ENCODE measurements at regions not wholly inside any gene's neighbourhood (a gene's known extent, or its start where the extent isn't known, plus 50 kb on each side); places are given as distances from the start of the nearest gene placed in this dataset.
"Not testable (repeated sequence)": the region's sequence is repeated elsewhere in the genome, so short reads cannot be mapped to it uniquely, and the experiment has no call there.

DNA sequence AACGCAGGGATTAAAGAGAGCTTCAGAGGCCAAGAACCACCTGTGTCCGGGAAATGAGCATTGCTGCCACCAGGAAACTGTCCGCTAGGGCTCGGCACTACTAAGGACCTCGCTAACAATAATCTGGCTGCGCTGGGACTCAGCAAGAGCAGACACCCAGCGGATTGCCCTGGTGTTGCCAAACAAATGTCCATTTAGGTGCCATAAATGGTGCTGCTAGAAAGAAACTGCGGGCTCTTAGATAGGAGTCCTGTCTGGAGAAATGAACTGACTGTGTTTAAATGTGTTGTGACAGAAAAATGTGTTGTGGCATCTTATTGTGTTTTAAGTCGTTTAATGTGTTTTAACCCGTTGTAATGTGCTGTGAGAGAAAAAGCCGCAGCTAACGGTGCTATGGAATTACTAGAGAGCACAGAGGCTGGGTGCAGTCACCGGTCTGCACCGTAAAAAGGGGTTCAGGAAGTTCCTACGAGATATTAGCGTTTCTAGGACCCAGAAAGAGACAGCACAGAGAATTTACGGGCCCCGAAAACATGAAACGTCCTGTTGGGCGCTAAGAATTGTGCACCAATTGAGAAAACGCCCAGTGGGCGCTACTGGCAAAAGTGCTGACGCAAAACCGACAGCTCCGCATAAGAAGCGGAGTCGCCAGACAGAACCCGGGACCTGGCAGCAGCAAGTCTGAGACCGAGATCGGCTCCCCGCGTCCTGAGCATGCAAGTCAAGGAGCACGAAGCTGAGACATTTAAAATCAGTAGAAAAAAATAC lies 90.6 kb downstream of the ANXA2R start:
- in situ Hi-C loops (cut with HindIII; ENCODE audit: low sequenced_read_pairs) = no loop called here
- DNase-seq (ENCODE audit: low read depth) = peak; percentile 58
- TF ChIP-seq, protein P1, sequence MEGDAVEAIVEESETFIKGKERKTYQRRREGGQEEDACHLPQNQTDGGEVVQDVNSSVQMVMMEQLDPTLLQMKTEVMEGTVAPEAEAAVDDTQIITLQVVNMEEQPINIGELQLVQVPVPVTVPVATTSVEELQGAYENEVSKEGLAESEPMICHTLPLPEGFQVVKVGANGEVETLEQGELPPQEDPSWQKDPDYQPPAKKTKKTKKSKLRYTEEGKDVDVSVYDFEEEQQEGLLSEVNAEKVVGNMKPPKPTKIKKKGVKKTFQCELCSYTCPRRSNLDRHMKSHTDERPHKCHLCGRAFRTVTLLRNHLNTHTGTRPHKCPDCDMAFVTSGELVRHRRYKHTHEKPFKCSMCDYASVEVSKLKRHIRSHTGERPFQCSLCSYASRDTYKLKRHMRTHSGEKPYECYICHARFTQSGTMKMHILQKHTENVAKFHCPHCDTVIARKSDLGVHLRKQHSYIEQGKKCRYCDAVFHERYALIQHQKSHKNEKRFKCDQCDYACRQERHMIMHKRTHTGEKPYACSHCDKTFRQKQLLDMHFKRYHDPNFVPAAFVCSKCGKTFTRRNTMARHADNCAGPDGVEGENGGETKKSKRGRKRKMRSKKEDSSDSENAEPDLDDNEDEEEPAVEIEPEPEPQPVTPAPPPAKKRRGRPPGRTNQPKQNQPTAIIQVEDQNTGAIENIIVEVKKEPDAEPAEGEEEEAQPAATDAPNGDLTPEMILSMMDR (IDR thresholded peaks at IDR 0.05; ENCODE audit: low read depth, low read length, missing control alignments) = peak; percentile 57
- H3K4me3 ChIP-seq (ENCODE audit: low read depth, low read length) = peak overlapping the region; percentile 18

DNA sequence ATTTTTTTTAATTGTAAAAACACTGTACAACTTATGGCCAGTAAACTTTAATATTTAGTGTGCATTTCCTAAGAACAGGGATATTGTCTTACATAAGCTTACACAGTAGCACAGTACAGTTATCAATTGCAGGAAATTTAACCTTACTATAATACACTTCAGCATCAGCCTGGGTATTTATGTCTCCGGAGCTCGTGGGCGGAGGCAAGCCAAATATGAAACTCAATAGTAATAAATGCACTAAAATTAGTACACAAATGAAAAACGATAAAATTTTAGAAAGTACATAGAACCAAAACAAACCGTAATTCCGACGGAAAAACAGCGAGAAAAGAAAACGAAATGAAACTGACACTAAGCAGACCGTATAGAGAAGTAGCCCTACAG lies 91.2 kb downstream of the ANXA2R start:
- in situ Hi-C loops (cut with HindIII; ENCODE audit: low sequenced_read_pairs) = no loop called here
- H3K4me3 ChIP-seq (ENCODE audit: low read depth, low read length) = peak overlapping the region; percentile 18
- DNase-seq (ENCODE audit: low read depth) = no peak
- TF ChIP-seq, protein P1 (IDR thresholded peaks at IDR 0.05; ENCODE audit: low read depth, low read length, missing control alignments) = no peak

DNA sequence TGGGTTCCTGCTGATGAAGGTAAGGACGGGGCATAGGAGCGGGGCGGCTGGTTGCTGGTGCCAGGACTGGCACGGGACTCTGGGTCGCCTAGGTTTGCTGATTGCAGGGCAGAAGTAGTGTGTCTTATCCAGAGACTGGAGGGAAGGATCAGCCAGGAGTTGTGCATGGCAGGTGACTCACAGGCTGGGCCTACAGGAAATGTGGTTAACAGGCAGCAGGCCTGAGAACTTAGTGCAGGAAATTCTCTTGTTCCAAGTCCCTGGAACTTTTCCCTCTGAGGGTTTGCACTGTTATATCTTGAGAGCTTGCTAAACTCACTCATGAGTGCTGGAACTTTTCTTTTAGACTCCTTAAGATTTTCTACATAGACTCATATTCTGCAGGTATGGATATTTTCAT lies 95.1 kb downstream of the ANXA2R start:
- TF ChIP-seq, protein P1 (IDR thresholded peaks at IDR 0.05; ENCODE audit: low read depth, low read length, missing control alignments) = no peak
- peak; percentile 90 for DNase-seq (ENCODE audit: low read depth)

DNA sequence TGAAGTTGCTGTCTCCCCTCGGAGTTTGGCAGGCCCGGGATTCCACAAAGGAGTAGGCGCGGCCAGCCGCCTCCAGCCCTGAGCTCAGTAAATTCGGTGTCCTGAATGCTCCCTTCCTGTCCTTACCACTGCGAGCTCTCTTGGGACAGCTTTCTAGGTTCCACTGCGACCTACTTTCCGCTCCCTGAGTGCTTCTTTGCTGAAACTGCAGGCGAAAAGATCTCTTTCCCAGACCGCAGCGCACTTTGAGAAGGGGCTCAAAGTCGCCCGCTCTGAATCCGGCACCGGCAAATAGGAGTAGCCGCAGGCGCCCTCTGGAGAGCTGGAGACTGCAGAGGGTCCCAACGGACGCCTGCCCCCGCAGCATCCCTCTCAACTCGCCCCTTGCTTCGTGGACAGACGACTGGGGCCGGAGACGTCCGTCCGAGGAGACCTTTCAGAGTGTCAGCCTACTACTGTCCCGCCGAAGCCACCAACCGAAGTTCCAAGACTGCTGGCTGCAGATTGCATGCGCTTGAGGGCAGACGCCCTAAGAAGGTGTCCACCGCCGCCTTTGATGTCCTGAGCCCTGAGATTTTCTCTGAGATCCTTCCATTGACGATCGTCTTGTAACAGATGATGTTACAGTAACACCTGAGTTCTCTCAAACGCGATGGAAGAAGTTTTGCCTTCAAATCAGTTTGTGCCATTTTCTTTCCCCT lies 96.0 kb downstream of the ANXA2R start:
- TF ChIP-seq, protein P1 (IDR thresholded peaks at IDR 0.05; ENCODE audit: low read depth, low read length, missing control alignments) = no peak
- in situ Hi-C loops (cut with HindIII; ENCODE audit: low sequenced_read_pairs) = loop anchor here (5.0 kb wide), 1 partner anchor 37 kb away; no protein-coding TSS in a partner anchor
- H3K4me3 ChIP-seq (ENCODE audit: low read depth, low read length) = peak overlapping the region; percentile 21
- DNase-seq (ENCODE audit: low read depth) = no peak

More for the DNA sequence above, 95.1 kb downstream of the ANXA2R start:
- in situ Hi-C loops (cut with HindIII; ENCODE audit: low sequenced_read_pairs) = loop anchor here (5.0 kb wide), 1 partner anchor 38 kb away; no protein-coding TSS in a partner anchor
- no peak overlapping the region for H3K4me3 ChIP-seq (ENCODE audit: low read depth, low read length)

DNA sequence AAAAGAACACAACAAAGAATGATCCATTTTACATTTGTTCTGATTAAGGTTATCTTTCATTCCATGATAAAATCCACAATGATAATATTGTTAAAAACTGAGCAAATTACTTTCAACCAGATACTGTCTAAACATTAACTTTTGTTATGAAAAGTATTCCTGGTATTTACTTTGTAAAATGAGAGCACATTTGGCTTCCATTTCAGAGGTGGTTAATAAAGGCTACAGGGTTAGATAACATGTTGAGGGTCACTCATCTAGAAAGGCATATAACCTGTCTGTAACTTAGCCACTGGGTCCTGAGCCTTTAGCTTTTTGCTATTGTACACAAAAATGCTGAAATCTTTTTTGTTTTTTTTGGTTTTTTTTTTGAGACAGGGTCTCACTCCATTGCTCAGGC lies 99.3 kb downstream of the ANXA2R start:
- DNase-seq (ENCODE audit: low read depth) = no peak
- no peak overlapping the region for H3K4me3 ChIP-seq (ENCODE audit: low read depth, low read length)
- TF ChIP-seq, protein P1 (IDR thresholded peaks at IDR 0.05; ENCODE audit: low read depth, low read length, missing control alignments) = no peak
- in situ Hi-C loops (cut with HindIII; ENCODE audit: low sequenced_read_pairs) = loop anchor here (5.0 kb wide), 1 partner anchor 34 kb away; no protein-coding TSS in a partner anchor

DNA sequence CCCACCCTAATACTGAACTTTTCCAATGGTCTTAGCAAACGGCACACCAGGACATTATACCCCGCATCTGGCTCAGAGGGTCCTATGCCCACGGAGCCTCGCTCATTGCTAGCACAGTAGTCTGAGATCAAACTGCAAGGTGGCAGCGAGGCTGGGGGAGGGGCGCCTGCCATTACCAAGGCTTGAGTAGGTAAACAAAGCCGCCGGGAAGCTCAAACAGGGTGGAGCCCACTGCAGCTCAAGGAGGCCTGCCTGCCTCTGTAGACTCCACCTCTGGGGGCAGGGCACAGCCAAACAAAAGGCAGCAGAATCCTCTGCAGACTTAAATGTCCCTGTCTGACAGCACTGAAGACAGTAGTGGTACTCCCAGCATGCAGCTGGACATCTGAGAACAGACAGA lies 108.1 kb downstream of the ANXA2R start:
- DNase-seq (ENCODE audit: low read depth); in situ Hi-C loops (cut with HindIII; ENCODE audit: low sequenced_read_pairs); H3K4me3 ChIP-seq (ENCODE audit: low read depth, low read length): not testable (repeated sequence)

DNA sequence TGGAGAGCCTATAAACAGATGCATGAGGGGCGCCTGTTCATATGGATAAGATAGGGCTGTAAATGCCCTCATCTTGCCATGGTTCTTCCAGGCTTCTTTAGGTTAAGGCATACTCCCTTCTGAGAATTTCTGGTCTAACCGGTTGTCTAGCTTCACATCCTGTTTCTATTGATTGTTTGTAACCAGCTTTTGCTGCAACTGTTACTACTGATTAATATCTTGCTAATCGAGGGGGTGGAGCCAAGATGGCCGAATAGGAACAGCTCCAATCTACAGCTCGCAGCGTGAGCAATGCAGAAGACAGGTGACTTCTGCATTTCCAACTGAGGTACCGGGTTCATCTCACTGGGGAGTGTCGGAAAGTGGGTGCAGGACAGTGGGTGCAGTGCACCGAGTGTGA lies 108.7 kb downstream of the ANXA2R start:
- DNase-seq (ENCODE audit: low read depth); in situ Hi-C loops (cut with HindIII; ENCODE audit: low sequenced_read_pairs); H3K4me3 ChIP-seq (ENCODE audit: low read depth, low read length): not testable (repeated sequence)

Data from astrocyte of the cerebellum (primary cell).